ENCODE measurements at regions not wholly inside any gene's neighbourhood (a gene's known extent, or its start where the extent isn't known, plus 50 kb on each side); places are given as distances from the start of the nearest gene placed in this dataset.
"Not testable (repeated sequence)": the region's sequence is repeated elsewhere in the genome, so short reads cannot be mapped to it uniquely, and the experiment has no call there.

DNA sequence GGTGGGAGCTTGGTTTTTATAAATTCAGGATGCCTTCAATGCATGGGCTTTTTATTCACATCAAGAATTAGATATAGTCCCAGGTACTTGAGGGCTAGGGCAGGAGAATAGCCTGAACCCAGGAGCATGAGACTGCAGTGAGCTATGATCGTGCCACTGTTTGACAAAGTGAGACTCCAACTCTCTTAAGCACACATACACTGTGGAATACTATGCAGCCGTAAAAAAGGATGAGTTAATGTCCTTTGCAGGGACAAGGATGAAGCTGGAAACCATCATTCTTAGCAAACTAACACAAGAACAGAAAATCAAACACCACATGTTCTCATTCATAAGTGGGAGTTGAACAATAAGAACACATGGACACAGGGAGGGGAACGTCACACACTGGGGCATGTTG is 470.0 kb downstream of the SETD4 start:
- not testable (repeated sequence) for DNase-seq

DNA sequence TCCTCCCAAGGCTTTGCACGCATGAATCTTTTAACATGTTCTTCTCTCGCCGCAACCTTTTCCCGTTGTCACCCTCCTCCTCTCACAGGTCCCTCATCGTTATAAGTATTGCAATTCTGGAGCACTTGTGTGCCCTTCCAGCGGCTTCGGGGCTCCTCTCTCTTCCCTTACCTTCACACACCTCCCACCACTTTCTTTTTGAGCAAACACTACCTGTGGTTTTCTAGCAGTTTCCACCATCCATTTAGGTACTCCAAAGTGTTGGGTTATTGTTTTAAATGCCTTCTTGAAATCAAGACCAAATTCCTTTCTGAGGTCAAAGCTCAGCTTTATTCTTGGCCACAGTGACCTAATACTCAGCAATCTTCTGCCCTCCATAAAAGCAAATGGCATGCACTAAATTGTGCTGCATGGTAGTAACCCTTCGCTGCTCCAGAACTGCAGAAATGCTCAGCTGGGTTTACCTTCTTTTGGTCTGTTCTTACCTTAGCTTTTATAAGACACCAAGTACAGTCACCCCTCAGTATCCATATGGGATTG is 472.4 kb downstream of the SETD4 start:
- DNase-seq, result no peak

DNA sequence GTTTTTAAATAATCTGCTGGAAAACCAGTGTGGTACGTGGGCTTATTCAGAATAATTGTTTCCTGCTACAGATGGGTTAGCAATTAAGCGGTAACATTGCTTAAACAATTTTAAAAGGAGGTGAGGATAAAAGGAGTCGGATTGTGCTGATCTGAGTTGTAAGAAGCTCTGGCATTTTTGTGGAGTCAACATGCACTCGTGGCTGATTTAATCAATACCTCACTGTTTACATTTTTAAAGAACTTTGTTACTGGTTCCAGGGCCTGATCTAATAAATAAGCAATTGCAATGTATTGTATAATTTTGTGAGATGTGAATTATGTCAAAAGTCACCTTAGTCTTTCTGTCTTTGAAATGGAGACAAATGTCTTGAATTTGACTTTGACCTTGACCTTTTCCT is 474.0 kb downstream of the SETD4 start:
- no peak for DNase-seq

DNA sequence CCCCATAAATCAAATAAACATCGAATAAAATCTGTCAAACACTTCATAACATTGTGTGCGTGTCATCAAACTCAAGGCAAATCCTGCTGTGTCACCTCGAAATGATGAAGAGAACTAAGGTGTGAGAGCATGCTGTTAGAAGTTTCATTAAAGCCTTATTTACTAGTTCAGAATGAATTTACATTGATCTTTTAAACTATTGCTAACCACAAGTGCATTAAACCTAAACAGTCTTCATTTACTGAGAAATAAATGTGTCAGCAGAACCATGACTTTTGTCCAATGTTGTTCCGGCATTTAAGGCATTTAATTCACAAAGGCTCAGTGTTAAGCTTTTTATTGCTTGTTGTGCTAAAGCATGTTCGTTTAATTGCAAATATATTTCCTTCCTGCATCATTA is 474.4 kb downstream of the SETD4 start:
- DNase-seq, result no peak

- no peak for DNase-seq
Measured at GRCh38 chr21:35585155-35585554, 475.2 kb downstream of the SETD4 start.

DNA sequence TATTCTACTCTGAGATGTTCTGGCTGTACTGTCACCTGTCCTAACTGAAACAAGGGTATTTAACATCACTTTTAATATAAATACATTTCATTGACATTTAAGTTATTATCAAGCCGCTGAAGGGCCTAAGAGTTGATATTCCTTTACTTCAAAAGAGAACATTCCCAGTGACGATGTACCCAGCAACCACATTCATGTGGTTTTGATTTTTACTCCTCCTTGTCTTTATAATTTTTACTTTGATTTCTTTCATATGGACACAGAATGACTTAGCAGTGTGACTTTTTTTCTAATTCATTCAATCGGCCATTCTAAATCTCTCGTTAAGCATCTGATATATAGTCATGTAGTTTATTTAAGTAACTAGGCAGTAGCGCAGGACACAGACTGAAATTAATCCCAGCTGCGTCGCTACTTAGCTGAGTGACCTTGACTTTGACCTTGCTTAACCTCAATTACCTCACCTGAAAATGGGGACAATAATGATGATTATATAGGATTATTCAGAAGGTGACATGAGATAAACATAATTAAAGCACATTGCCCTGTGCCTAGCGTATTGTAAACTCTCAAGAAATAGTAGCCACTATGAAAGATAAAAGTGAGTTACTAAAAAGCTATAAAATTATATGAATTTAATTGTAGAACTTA is 476.6 kb downstream of the SETD4 start:
- no peak for DNase-seq

- no peak for DNase-seq
Measured at GRCh38 chr21:35582731-35583130, 477.6 kb downstream of the SETD4 start.

GRCh38 chr21:35581640-35582039 is 478.7 kb downstream of the SETD4 start:
- DNase-seq, result no peak

DNA sequence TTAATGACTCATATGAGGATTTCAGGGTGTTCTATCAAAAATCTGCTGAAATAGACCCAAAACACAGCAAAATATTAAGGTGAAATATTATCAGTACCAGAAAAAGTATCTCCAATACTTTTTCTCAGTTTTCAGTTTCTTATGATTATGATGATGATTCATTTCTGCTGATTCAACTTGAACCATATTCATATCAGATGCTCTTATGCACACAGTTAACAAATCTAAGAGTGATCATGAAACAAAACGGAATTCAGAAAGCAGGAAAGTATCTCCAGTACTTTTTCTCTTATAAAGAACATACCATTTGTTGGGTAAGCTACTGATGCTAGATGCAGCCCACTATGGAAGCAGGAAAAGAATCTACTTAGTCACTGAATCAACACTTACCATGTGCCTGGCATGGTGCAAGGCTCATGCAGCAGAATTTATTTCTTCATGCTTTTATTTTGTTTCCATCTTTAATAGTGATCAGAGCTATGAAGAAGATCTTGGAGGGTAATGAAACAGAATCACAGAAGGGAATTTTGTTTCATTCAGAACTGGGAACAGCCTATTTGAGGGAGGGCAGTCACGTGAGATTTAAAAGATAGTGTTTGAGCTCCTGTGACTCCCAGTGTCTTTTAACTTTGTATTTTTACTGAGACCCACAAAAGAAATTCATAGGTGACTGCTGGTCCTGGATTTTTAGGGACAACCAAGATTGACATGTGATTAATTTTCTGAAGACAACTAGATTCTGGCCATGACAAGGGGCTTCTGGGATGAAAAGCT is 480.6 kb downstream of the SETD4 start:
- no peak for DNase-seq

- no peak for DNase-seq
Measured at GRCh38 chr21:35578831-35579471, 481.4 kb downstream of the SETD4 start.

DNA sequence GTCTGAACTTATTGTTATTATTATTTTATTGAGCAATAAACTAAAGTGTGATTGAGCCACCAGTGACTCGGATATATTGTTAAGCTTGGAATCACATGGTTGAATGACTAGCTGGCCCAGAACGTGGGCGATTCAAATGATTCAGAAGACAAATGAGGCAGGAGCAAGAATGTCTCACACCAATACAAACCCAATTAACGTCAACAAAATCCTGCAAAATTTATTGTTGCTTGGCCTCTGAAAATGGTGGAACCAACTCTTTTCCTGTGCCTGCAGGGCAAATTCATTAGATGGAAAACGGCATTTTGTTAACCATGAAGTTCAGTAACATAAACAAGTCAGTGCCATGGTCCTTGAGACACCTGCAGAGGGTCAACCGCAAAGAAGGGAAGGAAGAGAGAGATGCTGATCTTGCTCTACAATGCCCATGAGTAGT is 482.0 kb downstream of the SETD4 start:
- no peak for DNase-seq

DNA sequence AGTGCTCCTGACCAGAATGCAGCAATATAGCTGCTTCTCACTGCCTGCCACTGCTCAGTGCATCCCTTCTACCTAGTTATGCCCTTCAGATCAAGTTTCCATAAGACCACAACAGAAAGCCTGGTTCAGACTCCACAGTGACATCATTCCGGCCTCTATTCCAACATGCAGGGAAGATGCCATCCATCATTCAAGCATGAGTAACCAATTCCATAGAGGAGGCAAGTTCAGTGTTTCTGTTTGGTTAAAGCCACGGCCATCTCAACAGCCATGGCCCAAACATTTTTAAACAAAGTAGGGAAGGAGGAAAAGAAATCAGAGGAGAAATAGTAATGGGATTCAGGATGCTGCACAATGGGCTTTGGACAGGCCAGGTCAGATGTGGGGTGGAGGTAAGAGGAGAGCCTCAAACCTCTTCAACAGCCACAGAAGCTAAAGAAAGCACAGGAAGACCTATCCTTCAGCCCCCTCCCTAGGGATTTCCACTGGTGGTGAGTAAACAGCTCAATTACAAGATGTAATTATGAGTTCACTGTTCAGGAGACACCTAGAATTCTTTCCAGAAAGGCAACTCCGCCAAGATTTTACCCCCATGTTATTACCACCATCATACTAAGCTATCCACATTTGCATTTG is 484.9 kb downstream of the SETD4 start:
- DNase-seq, result no peak

GRCh38 chr21:35573472-35574374 is 486.6 kb downstream of the SETD4 start:
- DNase-seq, result no peak

GRCh38 chr21:35571910-35572309 is 488.4 kb downstream of the SETD4 start:
- no peak for DNase-seq

DNA sequence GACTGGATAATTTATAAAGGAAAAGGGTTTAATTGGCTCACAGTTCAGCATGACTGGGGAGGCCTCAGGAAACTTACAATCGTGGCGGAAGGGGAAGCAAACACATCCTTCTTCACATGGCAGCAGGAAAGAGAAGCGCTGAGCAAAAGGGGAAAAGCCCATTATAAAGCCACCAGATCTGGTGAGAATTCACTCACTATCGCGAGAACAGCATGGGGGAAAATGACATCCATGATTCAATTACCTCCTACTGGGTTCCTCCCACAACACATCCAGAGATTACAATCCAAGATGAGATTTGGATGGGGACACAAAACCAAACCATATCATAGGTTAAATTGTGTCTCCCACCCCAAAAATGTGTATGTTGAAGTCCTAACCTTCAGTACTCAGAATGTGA is 491.7 kb downstream of the SETD4 start:
- DNase-seq, result no peak

DNA sequence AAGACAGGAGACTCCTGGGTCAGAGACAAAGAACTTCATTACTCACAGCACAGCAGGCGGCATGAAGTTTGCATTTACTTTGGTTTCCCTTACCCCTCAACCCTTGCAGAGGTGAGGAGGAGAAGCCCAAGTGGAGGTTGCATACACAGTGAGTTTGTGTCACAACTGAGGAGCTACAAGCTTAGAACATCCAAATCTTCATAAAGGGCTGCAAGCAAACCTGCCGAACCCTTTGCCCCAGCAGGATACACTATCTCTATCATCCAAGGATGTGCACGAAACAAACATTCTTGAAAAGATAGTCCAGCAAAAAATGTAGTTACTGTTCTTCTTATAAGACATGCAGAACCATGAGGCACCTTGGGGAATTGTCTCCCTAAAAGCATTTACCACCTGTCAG is 493.5 kb downstream of the SETD4 start:
- no peak for DNase-seq

GRCh38 chr21:35565204-35565611 is 495.1 kb downstream of the SETD4 start:
- DNase-seq, result no peak

- DNase-seq, result no peak
Measured at GRCh38 chr21:35563885-35564451, 496.4 kb downstream of the SETD4 start.

- DNase-seq, result no peak
Measured at GRCh38 chr21:35562876-35563275, 497.4 kb downstream of the SETD4 start.

DNA sequence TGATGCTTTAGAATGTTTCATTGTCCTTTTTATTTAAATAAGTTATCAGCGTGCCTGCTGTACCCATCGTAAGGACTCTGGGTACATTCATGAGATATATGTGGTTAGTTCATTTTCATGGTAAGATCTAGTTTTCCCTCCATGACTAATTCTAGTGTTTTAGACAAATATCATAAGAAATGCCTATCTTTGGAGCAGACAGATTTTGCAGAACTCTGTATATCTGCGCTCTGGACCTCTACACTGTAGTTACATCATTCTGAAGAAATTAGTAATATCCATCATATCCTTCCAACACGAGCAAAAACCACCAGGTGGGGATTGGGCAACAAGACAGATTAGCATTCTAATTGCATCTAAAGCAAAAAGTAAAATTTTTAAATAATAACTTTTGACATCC is 499.2 kb downstream of the SETD4 start:
- no peak for DNase-seq

- no peak for DNase-seq
Measured at GRCh38 chr21:35559829-35560225, 500.5 kb downstream of the SETD4 start.
